ENCODE measurements at regions not wholly inside any gene's neighbourhood (a gene's known extent, or its start where the extent isn't known, plus 50 kb on each side); places are given as distances from the start of the nearest gene placed in this dataset.

- TF ChIP-seq EP300 (IDR thresholded peaks at IDR 0.05; ENCODE audit: low read depth), result no peak
- TF ChIP-seq CTCF (IDR thresholded peaks at IDR 0.05), result no peak
- TF ChIP-seq POLR2AphosphoS5 (IDR thresholded peaks at IDR 0.05), result no peak
- no peak for TF ChIP-seq POLR2A (IDR thresholded peaks at IDR 0.05)
- H3K4me3 ChIP-seq, result no peak overlapping the region
- no peaks in the 10 kb centered on the region for H3K9me3 ChIP-seq
- 75 to 76% methylated on average over 1 to 3 of the region's 3 CpGs for WGBS, 2 donors (ENCODE audit: low coverage in 1 of 2)
- intact Hi-C loops (cut with DNase I; ENCODE audit: low total_unique reads), result no loop called here
- DNase-seq, result no peak
- no peaks in the 10 kb centered on the region for H3K27me3 ChIP-seq
- H3K4me1 ChIP-seq, result no peaks in the 10 kb centered on the region
- H3K36me3 ChIP-seq, result no peaks in the 10 kb centered on the region
- in situ Hi-C loops (cut with MboI; ENCODE audit: low pct_ligation_motif_present in 1 of 4, low pct_unique_long_range_greater_than_20kb in 1 of 4, low sequenced_read_pairs in 3 of 4), result no loop called here
- no peak overlapping the region for H3K27ac ChIP-seq
These were observed 596.7 kb downstream of the TOX3 start for GRCh38 chr16:51950118-51950780.

DNA sequence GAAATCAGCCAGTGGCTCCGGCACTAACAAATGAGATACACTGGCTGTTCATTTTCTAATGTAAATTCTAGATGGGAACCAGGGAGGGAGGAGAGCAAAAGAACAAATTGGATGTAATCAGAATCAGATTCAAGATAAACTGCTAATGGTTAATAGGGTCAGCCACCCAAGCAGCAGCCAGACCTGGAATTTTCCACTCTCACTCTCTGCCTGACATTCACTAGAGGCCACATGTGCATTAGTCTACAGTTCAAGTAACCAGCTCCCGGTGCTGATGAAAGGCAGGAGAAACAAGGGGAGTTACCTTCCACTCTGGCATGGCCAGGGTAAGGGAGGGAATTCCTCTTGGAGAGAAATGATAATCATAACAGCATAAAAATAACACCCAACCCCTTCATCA lies 597.7 kb downstream of the TOX3 start:
- H3K27ac ChIP-seq, result no peak overlapping the region
- no peak for DNase-seq
- no peaks in the 10 kb centered on the region for H3K4me1 ChIP-seq
- no peak overlapping the region for H3K4me3 ChIP-seq
- no peak for TF ChIP-seq POLR2AphosphoS5 (IDR thresholded peaks at IDR 0.05)
- TF ChIP-seq POLR2A (IDR thresholded peaks at IDR 0.05), result no peak
- TF ChIP-seq EP300 (IDR thresholded peaks at IDR 0.05; ENCODE audit: low read depth), result no peak
- no peak for TF ChIP-seq CTCF (IDR thresholded peaks at IDR 0.05)
- no peaks in the 10 kb centered on the region for H3K27me3 ChIP-seq
- H3K36me3 ChIP-seq, result no peaks in the 10 kb centered on the region
- intact Hi-C loops (cut with DNase I; ENCODE audit: low total_unique reads) (no loop called here), in situ Hi-C loops (cut with MboI; ENCODE audit: low pct_ligation_motif_present in 1 of 4, low pct_unique_long_range_greater_than_20kb in 1 of 4, low sequenced_read_pairs in 3 of 4) (no loop called here)
- WGBS, 2 donors (ENCODE audit: low coverage in 1 of 2), result 55 to 86% methylated on average over 1 to 2 of the region's 2 CpGs
- H3K9me3 ChIP-seq, result no peaks in the 10 kb centered on the region

GRCh38 chr16:51941412-51941811 lies 605.5 kb downstream of the TOX3 start:
- DNase-seq, result no peak
- H3K4me3 ChIP-seq, result no peak overlapping the region
- no peaks in the 10 kb centered on the region for H3K36me3 ChIP-seq
- TF ChIP-seq EP300 (IDR thresholded peaks at IDR 0.05; ENCODE audit: low read depth), result no peak
- no peak for TF ChIP-seq POLR2A (IDR thresholded peaks at IDR 0.05)
- TF ChIP-seq POLR2AphosphoS5 (IDR thresholded peaks at IDR 0.05), result no peak
- TF ChIP-seq CTCF (IDR thresholded peaks at IDR 0.05), result no peak
- in situ Hi-C loops (cut with MboI; ENCODE audit: low pct_ligation_motif_present in 1 of 4, low pct_unique_long_range_greater_than_20kb in 1 of 4, low sequenced_read_pairs in 3 of 4), result no loop called here
- H3K9me3 ChIP-seq, result no peaks in the 10 kb centered on the region
- no peaks in the 10 kb centered on the region for H3K4me1 ChIP-seq
- intact Hi-C loops (cut with DNase I; ENCODE audit: low total_unique reads), result no loop called here
- H3K27me3 ChIP-seq, result no peaks in the 10 kb centered on the region
- H3K27ac ChIP-seq, result no peak overlapping the region

DNA sequence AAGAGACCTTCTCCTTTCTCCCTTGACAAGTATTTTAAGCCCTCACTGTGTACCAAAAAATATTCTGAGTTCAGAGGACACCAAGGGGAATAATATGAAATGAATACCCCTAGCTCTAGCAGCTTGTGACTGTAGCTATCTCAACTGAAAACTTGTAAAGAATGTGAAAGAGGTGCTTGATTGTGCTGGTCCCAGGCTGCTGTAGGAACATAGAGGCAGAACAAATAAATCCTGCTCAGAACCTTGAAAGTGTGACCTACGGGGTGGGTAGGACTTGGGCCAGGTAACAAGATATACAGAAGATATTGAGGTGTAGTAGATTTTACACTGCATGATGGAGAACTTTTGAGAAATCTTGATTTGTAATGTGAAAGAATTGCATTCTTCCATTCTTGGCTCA lies 606.8 kb downstream of the TOX3 start:
- no peaks in the 10 kb centered on the region for H3K27me3 ChIP-seq
- 0 to 53% methylated on average over 1 of the region's 1 CpG for WGBS, 2 donors (ENCODE audit: low coverage in 1 of 2)
- H3K4me3 ChIP-seq, result no peak overlapping the region
- in situ Hi-C loops (cut with MboI; ENCODE audit: low pct_ligation_motif_present in 1 of 4, low pct_unique_long_range_greater_than_20kb in 1 of 4, low sequenced_read_pairs in 3 of 4) (no loop called here), intact Hi-C loops (cut with DNase I; ENCODE audit: low total_unique reads) (no loop called here)
- H3K36me3 ChIP-seq, result no peaks in the 10 kb centered on the region
- H3K27ac ChIP-seq, result no peak overlapping the region
- H3K4me1 ChIP-seq, result no peaks in the 10 kb centered on the region
- DNase-seq, result no peak
- H3K9me3 ChIP-seq, result no peaks in the 10 kb centered on the region
- no peak for TF ChIP-seq POLR2AphosphoS5 (IDR thresholded peaks at IDR 0.05)
- TF ChIP-seq CTCF (IDR thresholded peaks at IDR 0.05), result no peak
- TF ChIP-seq EP300 (IDR thresholded peaks at IDR 0.05; ENCODE audit: low read depth), result no peak
- no peak for TF ChIP-seq POLR2A (IDR thresholded peaks at IDR 0.05)

All from transverse colon (tissue), 4 donors.